ENCODE measurements at regions not wholly inside any gene's neighbourhood (a gene's known extent, or its start where the extent isn't known, plus 50 kb on each side); places are given as distances from the start of the nearest gene placed in this dataset.

DNA sequence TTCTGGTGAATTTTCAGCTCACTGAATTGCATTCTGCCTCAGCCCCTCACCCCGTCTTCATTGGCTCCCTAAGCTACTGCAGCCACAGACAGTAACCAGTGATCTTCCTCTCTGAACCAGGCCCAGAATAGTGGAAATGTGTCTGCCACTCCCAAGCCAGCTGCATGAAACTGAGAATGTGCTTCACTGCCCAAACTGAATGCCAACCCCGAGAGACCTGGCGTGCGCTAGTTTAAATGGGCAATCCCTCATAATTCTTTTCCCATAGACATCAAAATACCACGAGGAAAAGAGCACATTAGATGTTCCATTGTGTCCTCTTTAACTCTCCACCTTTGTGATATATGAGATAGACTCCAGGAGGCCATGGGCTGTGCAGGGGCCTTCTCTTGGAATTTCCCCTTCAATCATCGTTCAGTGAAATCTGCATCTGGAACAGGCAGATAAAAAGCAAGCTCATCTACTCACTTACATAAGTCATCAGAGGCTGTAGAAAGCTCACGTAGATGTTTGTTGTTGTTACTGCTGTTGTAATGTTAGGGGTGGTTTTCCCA, 320.2 kb downstream of the NFIB start:
- Histone ChIP-seq H3K27ac (ENCODE audit: low read length, poor library complexity, severe bottlenecking) (no peak overlapping the region), H2BK120ac (ENCODE audit: low read depth, low read length) (no peak overlapping the region)

DNA sequence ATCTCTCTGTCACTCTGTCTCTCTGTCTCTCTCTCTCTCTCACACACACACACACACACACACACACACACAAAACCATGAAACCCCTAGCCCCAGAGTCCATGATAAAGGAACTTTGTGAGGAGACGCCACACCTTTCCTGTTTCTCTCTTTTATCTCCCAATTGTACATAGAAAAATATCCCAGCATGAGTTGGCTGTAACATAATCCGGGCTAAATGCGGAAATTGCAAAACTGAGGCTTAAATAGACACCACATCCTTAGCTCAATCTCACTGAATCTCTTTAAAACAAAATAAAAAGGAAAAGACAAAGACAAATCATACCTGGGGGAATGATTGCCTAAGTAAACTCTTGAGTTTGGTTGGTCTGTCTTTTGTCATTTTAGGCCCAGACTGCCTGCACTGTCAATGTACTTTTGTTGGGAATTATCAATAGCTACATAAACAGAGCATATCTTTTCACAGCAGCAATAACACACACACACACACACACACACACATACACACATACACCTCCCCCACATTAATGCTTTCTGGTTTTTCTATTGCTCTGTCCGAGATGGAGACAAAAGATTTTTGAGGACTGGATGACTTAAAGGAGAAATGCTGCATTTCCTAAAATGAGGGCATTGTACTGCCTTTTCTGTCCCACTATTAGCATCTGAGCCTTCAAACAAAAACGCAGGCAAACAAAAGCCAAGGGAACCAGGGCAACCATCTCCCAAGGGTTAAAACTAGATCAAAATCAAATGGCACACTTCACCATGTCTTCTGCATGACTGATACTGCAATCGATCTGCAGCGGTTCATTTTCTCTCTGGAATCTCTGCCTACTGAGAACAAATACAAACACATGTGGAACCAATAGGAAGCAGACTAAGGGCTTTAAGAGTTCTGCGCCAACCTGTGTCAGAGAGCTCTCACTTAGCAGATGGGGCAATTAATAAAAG, 321.5 kb downstream of the NFIB start:
- Histone ChIP-seq H4K8ac (ENCODE audit: low read length) (no peak overlapping the region), H3K14ac (ENCODE audit: low read length in 2 of 2) (no peak overlapping the region), H3K23ac (ENCODE audit: low read length in 2 of 2) (no peak overlapping the region), H2BK12ac (ENCODE audit: low read length in 2 of 2) (no peak overlapping the region), H2AFZ (ENCODE audit: low read depth, low read length) (no peak overlapping the region), H2BK5ac (ENCODE audit: low read depth, low read length, poor library complexity, severe bottlenecking) (no peak overlapping the region), H3K27me3 (ENCODE audit: control insufficient read depth in 1 of 2, insufficient read depth in 1 of 2, low read length in 2 of 2) (peaks cover 0 to 5% of the 10 kb centered on the region in 2 experiments), H3K18ac (ENCODE audit: low read depth in 1 of 2, low read length in 2 of 2) (no peak overlapping the region), H4K91ac (ENCODE audit: low read length) (no peak overlapping the region), H3K4me1 (ENCODE audit: control insufficient read depth, insufficient read depth, low read depth, low read length) (no peaks in the 10 kb centered on the region), H3K4me2 (ENCODE audit: low read length, poor library complexity, severe bottlenecking) (no peak overlapping the region), H3K27ac (ENCODE audit: low read length, poor library complexity, severe bottlenecking) (no peak overlapping the region), H3K4me3 (ENCODE audit: insufficient read depth in 1 of 2, low read depth in 1 of 2, low read length in 2 of 2) (no peak overlapping the region), H2BK120ac (ENCODE audit: low read depth, low read length) (no peak overlapping the region), H3K36me3 (ENCODE audit: control insufficient read depth in 1 of 2, insufficient read depth in 2 of 2, low read depth in 1 of 2, low read length in 2 of 2) (no peaks in the 10 kb centered on the region), H3K4ac (ENCODE audit: low read depth in 1 of 2, low read length in 2 of 2) (no peak overlapping the region), H3K9ac (ENCODE audit: low read length) (no peak overlapping the region), H2AK5ac (ENCODE audit: low read length, severe bottlenecking) (no peak overlapping the region), H3K9me3 (ENCODE audit: control insufficient read depth, low read length) (no peaks in the 10 kb centered on the region), H3K79me1 (replicated peaks; ENCODE audit: low read length, poor library complexity, severe bottlenecking) (no peaks in the 10 kb centered on the region), H2BK15ac (ENCODE audit: low read depth, poor library complexity, severe bottlenecking) (no peak overlapping the region)
- 87% methylated on average over 7 of the region's 8 CpGs for WGBS
- DNase-seq, result no peak

More for the DNA sequence above, 320.2 kb downstream of the NFIB start:
- Histone ChIP-seq H3K18ac (ENCODE audit: low read depth in 1 of 2, low read length in 2 of 2) (no peak overlapping the region), H2BK5ac (ENCODE audit: low read depth, low read length, poor library complexity, severe bottlenecking) (no peak overlapping the region), H3K27me3 (ENCODE audit: control insufficient read depth in 1 of 2, insufficient read depth in 1 of 2, low read length in 2 of 2) (peaks cover 0 to 5% of the 10 kb centered on the region in 2 experiments), H3K4me1 (ENCODE audit: control insufficient read depth, insufficient read depth, low read depth, low read length) (no peaks in the 10 kb centered on the region), H3K9ac (ENCODE audit: low read length) (no peak overlapping the region), H4K91ac (ENCODE audit: low read length) (no peak overlapping the region), H3K14ac (ENCODE audit: low read length in 2 of 2) (no peak overlapping the region), H3K4me2 (ENCODE audit: low read length, poor library complexity, severe bottlenecking) (no peak overlapping the region), H3K79me1 (replicated peaks; ENCODE audit: low read length, poor library complexity, severe bottlenecking) (no peaks in the 10 kb centered on the region), H2BK12ac (ENCODE audit: low read length in 2 of 2) (no peak overlapping the region), H3K36me3 (ENCODE audit: control insufficient read depth in 1 of 2, insufficient read depth in 2 of 2, low read depth in 1 of 2, low read length in 2 of 2) (no peaks in the 10 kb centered on the region), H3K4me3 (ENCODE audit: insufficient read depth in 1 of 2, low read depth in 1 of 2, low read length in 2 of 2) (no peak overlapping the region), H4K8ac (ENCODE audit: low read length) (no peak overlapping the region), H3K4ac (ENCODE audit: low read depth in 1 of 2, low read length in 2 of 2) (no peak overlapping the region), H3K23ac (ENCODE audit: low read length in 2 of 2) (no peak overlapping the region), H2BK15ac (ENCODE audit: low read depth, poor library complexity, severe bottlenecking) (no peak overlapping the region), H2AFZ (ENCODE audit: low read depth, low read length) (no peak overlapping the region), H2AK5ac (ENCODE audit: low read length, severe bottlenecking) (no peak overlapping the region), H3K9me3 (ENCODE audit: control insufficient read depth, low read length) (no peaks in the 10 kb centered on the region)
- WGBS, result 61% methylated on average over 5 of the region's 7 CpGs
- DNase-seq, result no peak

DNA sequence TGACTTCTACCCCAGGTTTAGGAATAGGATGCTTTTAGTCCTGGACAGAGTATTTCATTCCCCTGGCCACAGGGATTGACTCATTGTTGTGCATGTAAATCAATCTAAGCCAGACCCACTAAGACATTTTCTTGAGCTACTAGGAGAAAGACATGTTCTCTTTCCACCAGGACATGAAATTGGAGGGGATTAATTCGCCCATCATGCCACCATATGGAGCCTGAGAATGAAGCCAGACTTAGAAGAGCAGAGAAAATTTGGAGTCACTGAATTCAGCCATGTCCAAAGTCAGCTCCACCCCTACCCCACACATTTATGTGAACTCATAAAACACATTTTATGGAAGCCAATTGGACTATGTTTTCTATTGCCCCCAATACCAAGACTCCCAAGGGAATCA, 322.5 kb downstream of the NFIB start:
- H2AFZ ChIP-seq (ENCODE audit: low read depth, low read length), result no peak overlapping the region
- H3K18ac ChIP-seq (ENCODE audit: low read depth in 1 of 2, low read length in 2 of 2), result no peak overlapping the region

DNA sequence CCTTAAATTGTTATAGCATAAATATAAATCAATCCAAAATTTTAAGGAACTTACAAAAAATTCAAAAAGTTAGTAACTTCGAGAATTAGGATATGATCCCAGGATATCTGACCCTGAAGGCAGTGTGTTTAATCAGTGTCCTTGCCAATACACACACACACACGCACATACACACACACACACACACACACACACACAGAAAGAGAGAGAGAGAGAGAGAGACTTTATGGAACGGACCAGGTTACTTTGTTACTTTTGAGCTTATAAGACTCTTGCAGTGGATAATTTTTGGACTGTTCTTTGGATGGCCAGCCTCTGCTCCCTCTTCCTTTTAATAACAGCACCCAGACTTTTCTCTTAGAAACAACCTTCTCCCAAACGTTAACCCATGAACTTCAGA, 322.9 kb downstream of the NFIB start:
- H2BK15ac ChIP-seq (ENCODE audit: low read depth, poor library complexity, severe bottlenecking), result no peak overlapping the region
- no peak overlapping the region for H3K9ac ChIP-seq (ENCODE audit: low read length)
- no peak overlapping the region for H3K27ac ChIP-seq (ENCODE audit: low read length, poor library complexity, severe bottlenecking)
- H3K36me3 ChIP-seq (ENCODE audit: control insufficient read depth in 1 of 2, insufficient read depth in 2 of 2, low read depth in 1 of 2, low read length in 2 of 2), result no peaks in the 10 kb centered on the region
- H2BK5ac ChIP-seq (ENCODE audit: low read depth, low read length, poor library complexity, severe bottlenecking), result no peak overlapping the region
- H3K79me1 ChIP-seq (replicated peaks; ENCODE audit: low read length, poor library complexity, severe bottlenecking), result no peaks in the 10 kb centered on the region
- no peak overlapping the region for H2AK5ac ChIP-seq (ENCODE audit: low read length, severe bottlenecking)
- H3K4me2 ChIP-seq (ENCODE audit: low read length, poor library complexity, severe bottlenecking), result no peak overlapping the region
- 89% methylated on average over 1 of the region's 4 CpGs for whole genome bisulfite sequencing
- no peak overlapping the region for H3K23ac ChIP-seq (ENCODE audit: low read length in 2 of 2)
- H3K4ac ChIP-seq (ENCODE audit: low read depth in 1 of 2, low read length in 2 of 2), result no peak overlapping the region
- H3K4me1 ChIP-seq (ENCODE audit: control insufficient read depth, insufficient read depth, low read depth, low read length), result no peaks in the 10 kb centered on the region
- no peak overlapping the region for H3K14ac ChIP-seq (ENCODE audit: low read length in 2 of 2)
- peaks cover 0 to 5% of the 10 kb centered on the region in 2 experiments for H3K27me3 ChIP-seq (ENCODE audit: control insufficient read depth in 1 of 2, insufficient read depth in 1 of 2, low read length in 2 of 2)
- no peak overlapping the region for H4K91ac ChIP-seq (ENCODE audit: low read length)
- H3K9me3 ChIP-seq (ENCODE audit: control insufficient read depth, low read length), result peaks cover 2% of the 10 kb centered on the region
- no peak overlapping the region for H2BK120ac ChIP-seq (ENCODE audit: low read depth, low read length)
- no peak for DNase-seq
- H3K18ac ChIP-seq (ENCODE audit: low read depth in 1 of 2, low read length in 2 of 2), result no peak overlapping the region
- H2AFZ ChIP-seq (ENCODE audit: low read depth, low read length), result no peak overlapping the region
- no peak overlapping the region for H4K8ac ChIP-seq (ENCODE audit: low read length)
- no peak overlapping the region for H2BK12ac ChIP-seq (ENCODE audit: low read length in 2 of 2)
- no peak overlapping the region for H3K4me3 ChIP-seq (ENCODE audit: insufficient read depth in 1 of 2, low read depth in 1 of 2, low read length in 2 of 2)

More for the DNA sequence above, 322.5 kb downstream of the NFIB start:
- Histone ChIP-seq H3K23ac (ENCODE audit: low read length in 2 of 2) (no peak overlapping the region), H3K9me3 (ENCODE audit: control insufficient read depth, low read length) (peaks cover 2% of the 10 kb centered on the region), H2BK15ac (ENCODE audit: low read depth, poor library complexity, severe bottlenecking) (no peak overlapping the region), H4K91ac (ENCODE audit: low read length) (no peak overlapping the region), H3K4me1 (ENCODE audit: control insufficient read depth, insufficient read depth, low read depth, low read length) (no peaks in the 10 kb centered on the region), H2BK12ac (ENCODE audit: low read length in 2 of 2) (no peak overlapping the region), H3K4me3 (ENCODE audit: insufficient read depth in 1 of 2, low read depth in 1 of 2, low read length in 2 of 2) (no peak overlapping the region), H3K27ac (ENCODE audit: low read length, poor library complexity, severe bottlenecking) (no peak overlapping the region), H3K4me2 (ENCODE audit: low read length, poor library complexity, severe bottlenecking) (no peak overlapping the region), H4K8ac (ENCODE audit: low read length) (no peak overlapping the region), H3K27me3 (ENCODE audit: control insufficient read depth in 1 of 2, insufficient read depth in 1 of 2, low read length in 2 of 2) (peaks cover 0 to 5% of the 10 kb centered on the region in 2 experiments), H3K36me3 (ENCODE audit: control insufficient read depth in 1 of 2, insufficient read depth in 2 of 2, low read depth in 1 of 2, low read length in 2 of 2) (no peaks in the 10 kb centered on the region), H2BK5ac (ENCODE audit: low read depth, low read length, poor library complexity, severe bottlenecking) (no peak overlapping the region), H2AK5ac (ENCODE audit: low read length, severe bottlenecking) (no peak overlapping the region), H2BK120ac (ENCODE audit: low read depth, low read length) (no peak overlapping the region), H3K14ac (ENCODE audit: low read length in 2 of 2) (no peak overlapping the region), H3K9ac (ENCODE audit: low read length) (no peak overlapping the region), H3K79me1 (replicated peaks; ENCODE audit: low read length, poor library complexity, severe bottlenecking) (no peaks in the 10 kb centered on the region), H3K4ac (ENCODE audit: low read depth in 1 of 2, low read length in 2 of 2) (no peak overlapping the region)
- WGBS, result 62% methylated on average over 1 of the region's 1 CpG
- no peak for DNase-seq
